GM12872 (cell line): ENCODE measurements at regions not wholly inside any gene's neighbourhood (a gene's known extent, or its start where the extent isn't known, plus 50 kb on each side); places are given as distances from the start of the nearest gene placed in this dataset.

ENCODE experiments used
- TF ChIP-seq, protein P1 (sequence below): IDR thresholded peaks from 3 replicates; pipeline ENCODE4 v1.5.1; 2011; ENCODE audit warnings: low read depth, mild to moderate bottlenecking, low read length, moderate library complexity; ENCODE audit not compliant: insufficient read depth

DNA sequence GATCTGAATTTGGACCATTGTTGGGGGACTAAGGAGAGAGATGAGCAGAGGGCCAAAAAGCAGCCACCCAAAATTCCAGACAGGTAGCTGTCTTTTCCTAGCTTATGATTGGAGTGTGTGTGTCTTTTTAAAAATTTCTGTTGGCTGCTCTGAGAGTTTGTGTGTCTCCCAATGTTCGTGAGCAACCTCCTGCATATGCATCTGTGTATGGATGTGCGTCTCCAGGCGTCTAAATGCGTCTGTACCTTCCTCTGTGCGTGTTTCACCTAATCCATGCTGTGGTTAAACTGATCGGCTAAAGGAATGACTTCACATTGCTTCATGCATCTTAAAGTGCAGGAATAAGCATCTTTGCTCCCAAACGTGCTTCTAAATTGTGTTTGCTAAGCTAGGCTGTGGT lies 65.5 kb upstream of the LAS1L start:
- TF ChIP-seq, protein P1, sequence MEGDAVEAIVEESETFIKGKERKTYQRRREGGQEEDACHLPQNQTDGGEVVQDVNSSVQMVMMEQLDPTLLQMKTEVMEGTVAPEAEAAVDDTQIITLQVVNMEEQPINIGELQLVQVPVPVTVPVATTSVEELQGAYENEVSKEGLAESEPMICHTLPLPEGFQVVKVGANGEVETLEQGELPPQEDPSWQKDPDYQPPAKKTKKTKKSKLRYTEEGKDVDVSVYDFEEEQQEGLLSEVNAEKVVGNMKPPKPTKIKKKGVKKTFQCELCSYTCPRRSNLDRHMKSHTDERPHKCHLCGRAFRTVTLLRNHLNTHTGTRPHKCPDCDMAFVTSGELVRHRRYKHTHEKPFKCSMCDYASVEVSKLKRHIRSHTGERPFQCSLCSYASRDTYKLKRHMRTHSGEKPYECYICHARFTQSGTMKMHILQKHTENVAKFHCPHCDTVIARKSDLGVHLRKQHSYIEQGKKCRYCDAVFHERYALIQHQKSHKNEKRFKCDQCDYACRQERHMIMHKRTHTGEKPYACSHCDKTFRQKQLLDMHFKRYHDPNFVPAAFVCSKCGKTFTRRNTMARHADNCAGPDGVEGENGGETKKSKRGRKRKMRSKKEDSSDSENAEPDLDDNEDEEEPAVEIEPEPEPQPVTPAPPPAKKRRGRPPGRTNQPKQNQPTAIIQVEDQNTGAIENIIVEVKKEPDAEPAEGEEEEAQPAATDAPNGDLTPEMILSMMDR = no peak

DNA sequence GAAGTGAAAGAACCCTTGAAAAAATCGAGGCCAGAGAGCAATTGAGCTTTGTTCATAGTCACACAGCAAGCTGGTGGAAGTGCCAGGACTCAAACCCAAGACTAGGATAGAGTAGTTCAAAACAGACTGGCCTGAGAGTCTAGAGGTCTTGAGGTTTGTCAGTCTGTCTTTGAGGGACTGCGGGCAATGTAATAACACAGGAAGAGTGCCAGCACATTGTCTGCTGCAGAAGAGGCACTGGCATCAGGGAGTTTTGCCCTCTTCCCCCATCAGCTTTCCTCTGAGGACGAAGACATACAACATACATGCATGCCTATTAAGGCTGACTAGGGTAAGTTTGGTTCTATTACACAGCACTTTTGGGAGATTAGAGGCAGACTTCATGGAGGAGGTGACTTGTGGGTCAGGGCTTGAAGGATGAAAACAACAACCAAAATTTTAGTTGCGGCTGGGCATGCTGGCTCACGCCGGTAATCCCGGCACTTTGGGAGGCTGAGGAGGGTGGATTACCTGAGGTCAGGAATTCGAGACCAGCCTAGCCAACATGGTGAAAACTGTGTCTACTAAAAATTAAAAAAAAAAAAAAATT lies 64.1 kb upstream of the LAS1L start:
- TF ChIP-seq, protein P1 = no peak

DNA sequence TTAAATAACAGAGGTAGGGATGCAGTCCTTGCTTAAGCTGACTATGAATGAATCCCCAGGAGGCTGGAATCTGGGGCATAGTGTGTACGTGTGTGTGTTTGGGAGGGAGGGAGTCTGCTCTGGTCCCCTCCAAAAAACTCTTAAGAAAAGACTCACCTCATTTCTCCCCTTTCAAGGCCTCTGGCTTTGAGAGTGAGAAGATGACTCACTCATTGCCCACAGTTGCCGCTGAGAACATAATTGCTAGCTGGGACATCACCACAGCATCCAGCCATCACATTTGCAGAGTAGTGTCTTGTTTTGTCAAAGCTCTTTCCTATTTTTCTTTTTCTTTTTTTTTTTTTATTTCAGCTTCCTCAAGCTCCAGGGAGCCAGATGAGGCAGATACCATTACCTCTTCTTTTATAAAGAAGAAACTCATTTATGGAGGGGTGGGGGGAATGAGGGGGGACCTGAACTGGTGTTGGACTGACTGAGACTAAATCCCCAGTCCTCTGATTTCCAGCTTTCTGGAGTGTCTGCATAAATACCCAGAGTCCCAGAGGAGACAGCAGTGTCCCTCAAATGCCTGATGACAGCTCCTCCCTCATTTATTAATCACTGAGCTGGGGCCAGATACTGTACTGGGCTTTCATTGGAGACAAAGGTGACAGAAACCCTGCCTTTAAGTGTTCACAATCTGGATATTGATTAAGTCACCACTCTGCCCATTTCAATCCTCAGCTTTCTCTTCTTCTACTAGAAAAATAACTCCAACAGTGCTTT lies 61.9 kb upstream of the LAS1L start:
- TF ChIP-seq, protein P1 = no peak

DNA sequence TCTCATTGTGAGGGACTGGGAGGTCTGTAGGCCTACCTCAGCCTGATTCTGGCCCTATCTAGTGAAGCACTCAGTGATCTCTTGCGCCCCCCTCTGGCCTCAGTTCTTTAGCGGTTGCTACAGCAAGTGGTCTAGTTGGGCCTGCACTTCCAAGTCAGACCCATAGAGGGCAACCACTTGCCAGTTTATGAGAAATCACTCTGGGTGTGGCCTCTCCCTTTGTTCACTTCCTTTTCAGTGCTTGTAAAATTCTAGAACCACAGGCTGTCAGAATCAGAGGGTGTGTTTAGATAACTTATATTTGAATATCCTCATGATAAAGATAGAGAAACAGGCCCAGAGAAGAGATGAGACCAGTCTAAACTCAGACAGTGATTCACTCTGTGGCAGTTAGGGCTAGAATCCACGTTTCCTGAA lies 60.9 kb upstream of the LAS1L start:
- TF ChIP-seq, protein P1 = peak; percentile 93

DNA sequence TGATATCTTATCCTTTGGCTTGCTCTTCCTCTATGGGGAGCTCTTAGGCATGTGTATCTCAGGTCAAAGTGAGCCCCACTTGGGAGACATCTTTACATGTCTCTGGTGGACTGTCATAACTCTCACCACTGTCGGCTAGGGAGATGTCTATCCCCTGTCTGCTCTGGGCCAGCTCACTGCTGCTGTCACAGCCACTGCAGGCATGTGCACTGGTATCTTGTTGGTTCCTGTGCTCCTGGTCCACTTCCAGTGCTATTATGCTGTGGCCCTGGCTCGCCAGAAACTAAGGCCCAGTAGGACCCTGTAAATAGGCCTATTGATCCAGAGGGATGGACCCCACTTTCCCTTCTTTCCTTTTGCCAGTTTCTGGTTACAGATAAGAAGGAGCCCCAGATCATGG lies 56.6 kb upstream of the LAS1L start:
- TF ChIP-seq, protein P1 = no peak

DNA sequence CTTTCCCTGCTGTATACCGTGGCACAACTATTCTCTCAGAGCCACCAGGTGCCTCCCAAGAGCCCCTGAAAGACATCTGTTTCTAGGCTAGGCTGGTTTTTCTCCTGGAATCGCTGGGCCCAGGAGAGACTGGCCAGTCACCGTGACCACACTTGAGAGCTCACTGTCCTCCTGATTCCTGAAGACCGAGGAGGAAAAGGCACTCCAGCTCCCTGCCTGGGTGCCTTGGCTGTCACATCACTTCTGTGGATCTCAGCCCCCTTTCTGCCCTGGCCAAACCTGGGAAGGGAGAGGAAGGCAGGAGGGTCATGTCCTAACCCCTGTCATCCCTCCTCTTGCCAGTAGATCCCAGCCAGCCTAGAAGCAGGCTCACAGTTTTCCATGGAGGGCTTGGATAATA lies 54.7 kb upstream of the LAS1L start:
- TF ChIP-seq, protein P1 = no peak

DNA sequence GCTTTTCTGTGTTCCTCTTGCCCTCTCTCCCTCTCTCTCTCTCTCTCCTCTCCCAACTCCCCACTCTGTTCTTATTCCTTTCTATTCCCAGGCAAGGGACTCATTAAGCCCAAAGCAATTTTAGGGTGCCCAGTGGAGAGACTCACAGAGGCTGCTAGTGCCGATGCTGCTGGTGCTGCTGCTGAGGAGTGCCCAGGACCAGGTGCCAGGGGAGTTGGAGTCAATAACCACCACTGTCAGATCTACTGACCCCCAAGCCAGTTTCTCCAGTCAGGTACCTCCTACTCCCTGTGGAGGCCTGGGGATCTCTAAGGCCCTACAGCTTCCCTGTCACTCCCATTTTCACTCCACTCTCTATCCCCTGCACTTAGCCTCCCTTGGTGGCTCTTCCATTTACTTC lies 54.2 kb upstream of the LAS1L start:
- TF ChIP-seq, protein P1 = no peak
